GM21576 (cell line): ENCODE measurements at regions not wholly inside any gene's neighbourhood (a gene's known extent, or its start where the extent isn't known, plus 50 kb on each side); places are given as distances from the start of the nearest gene placed in this dataset.

Experiments used
- ATAC-seq: cut with Tn5 transposase; IDR thresholded peaks from one replicate; pipeline ENCODE4 v1.9.1; 2021; ENCODE audit warnings: mild to moderate bottlenecking, moderate library complexity; ENCODE audit not compliant: unreplicated experiment

- no peak for ATAC-seq
Measured at GRCh38 chr9:13568841-13569601, 289.5 kb upstream of the MPDZ start.

- ATAC-seq: no peak
Measured at GRCh38 chr9:13568405-13568804, 288.9 kb upstream of the MPDZ start.

- ATAC-seq: no peak
Measured at GRCh38 chr9:13567833-13568232, 288.3 kb upstream of the MPDZ start.

- no peak for ATAC-seq
Measured at GRCh38 chr9:13557746-13558145, 278.3 kb upstream of the MPDZ start.

- no peak for ATAC-seq
Measured at GRCh38 chr9:13556656-13557055, 277.2 kb upstream of the MPDZ start.

GRCh38 chr9:13555989-13556500 is 276.6 kb upstream of the MPDZ start:
- no peak for ATAC-seq

- no peak for ATAC-seq
Measured at GRCh38 chr9:13555516-13555915, 276.0 kb upstream of the MPDZ start.

GRCh38 chr9:13554626-13555025 is 275.1 kb upstream of the MPDZ start:
- ATAC-seq: no peak

- no peak for ATAC-seq
Measured at GRCh38 chr9:13552606-13553215, 273.2 kb upstream of the MPDZ start.

- ATAC-seq: no peak
Measured at GRCh38 chr9:13550519-13550918, 271.0 kb upstream of the MPDZ start.

- no peak for ATAC-seq
Measured at GRCh38 chr9:13548535-13548934, 269.0 kb upstream of the MPDZ start.

- ATAC-seq: no peak
Measured at GRCh38 chr9:13535141-13535540, 255.6 kb upstream of the MPDZ start.

- ATAC-seq: no peak
Measured at GRCh38 chr9:13534006-13534405, 254.5 kb upstream of the MPDZ start.

- ATAC-seq: no peak
Measured at GRCh38 chr9:13532407-13532806, 252.9 kb upstream of the MPDZ start.

GRCh38 chr9:13529321-13530104 is 250.0 kb upstream of the MPDZ start:
- ATAC-seq: no peak

GRCh38 chr9:13524245-13524644 is 244.8 kb upstream of the MPDZ start:
- no peak for ATAC-seq

- ATAC-seq: no peak
Measured at GRCh38 chr9:13520069-13520468, 240.6 kb upstream of the MPDZ start.

- ATAC-seq: no peak
Measured at GRCh38 chr9:13513716-13514444, 234.4 kb upstream of the MPDZ start.

GRCh38 chr9:13513286-13513685 is 233.8 kb upstream of the MPDZ start:
- ATAC-seq: no peak

GRCh38 chr9:13508681-13509080 is 229.2 kb upstream of the MPDZ start:
- no peak for ATAC-seq

- no peak for ATAC-seq
Measured at GRCh38 chr9:13508086-13508485, 228.6 kb upstream of the MPDZ start.
